Suppressor macrophage treated with lipopolysaccharide for 4 hours (primary cell): ENCODE measurements at regions not wholly inside any gene's neighbourhood (a gene's known extent, or its start where the extent isn't known, plus 50 kb on each side); places are given as distances from the start of the nearest gene placed in this dataset.
A peak's percentile ranks its signal among the peaks of the same experiment; 100 is the strongest.
"Not testable (repeated sequence)": the region's sequence is repeated elsewhere in the genome, so short reads cannot be mapped to it uniquely, and the experiment has no call there.

Experiments
- DNase-seq: peaks from one replicate; pipeline ENCODE4 v3.0.0-alpha.2; 2020

- no peak for DNase-seq
These were observed 503.8 kb downstream of the SETD4 start for GRCh38 chr21:35556536-35556935.

- not testable (repeated sequence) for DNase-seq
These were observed 503.4 kb upstream of the RUNX1 start for GRCh38 chr21:35552483-35552882.

DNA sequence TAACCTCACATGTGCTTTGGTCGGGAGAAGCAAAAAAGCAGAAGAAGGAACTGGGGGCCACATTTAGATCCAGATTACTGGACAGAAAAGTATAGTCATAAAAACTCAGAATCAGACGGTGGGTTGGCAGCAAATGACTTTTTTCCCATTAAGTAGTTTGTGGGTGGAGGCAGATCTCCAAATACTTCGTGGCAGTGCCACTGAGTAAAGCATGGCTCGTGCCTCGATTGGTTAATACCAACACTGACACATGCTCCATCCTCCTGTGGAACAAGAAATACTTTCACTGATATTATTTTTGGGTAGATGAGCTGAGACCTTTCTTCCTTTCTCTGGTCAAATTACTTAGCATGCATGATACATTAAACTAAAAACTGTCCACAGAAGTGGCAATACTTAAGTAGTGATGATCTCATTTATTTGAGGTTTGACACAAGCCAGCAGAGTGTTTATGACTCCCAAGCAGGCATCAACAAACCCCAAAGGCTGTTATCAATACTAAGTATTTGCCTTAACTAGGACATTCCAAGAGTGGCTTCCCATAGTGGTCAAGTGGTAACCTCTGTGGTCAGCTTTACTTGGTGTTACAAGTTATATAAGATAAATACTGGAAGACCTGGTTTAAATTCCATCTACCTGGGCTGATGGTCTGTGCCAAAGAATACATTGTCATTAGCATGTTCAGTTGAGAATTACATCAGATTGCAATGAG is 500.0 kb upstream of the RUNX1 start:
- DNase-seq, result no peak

DNA sequence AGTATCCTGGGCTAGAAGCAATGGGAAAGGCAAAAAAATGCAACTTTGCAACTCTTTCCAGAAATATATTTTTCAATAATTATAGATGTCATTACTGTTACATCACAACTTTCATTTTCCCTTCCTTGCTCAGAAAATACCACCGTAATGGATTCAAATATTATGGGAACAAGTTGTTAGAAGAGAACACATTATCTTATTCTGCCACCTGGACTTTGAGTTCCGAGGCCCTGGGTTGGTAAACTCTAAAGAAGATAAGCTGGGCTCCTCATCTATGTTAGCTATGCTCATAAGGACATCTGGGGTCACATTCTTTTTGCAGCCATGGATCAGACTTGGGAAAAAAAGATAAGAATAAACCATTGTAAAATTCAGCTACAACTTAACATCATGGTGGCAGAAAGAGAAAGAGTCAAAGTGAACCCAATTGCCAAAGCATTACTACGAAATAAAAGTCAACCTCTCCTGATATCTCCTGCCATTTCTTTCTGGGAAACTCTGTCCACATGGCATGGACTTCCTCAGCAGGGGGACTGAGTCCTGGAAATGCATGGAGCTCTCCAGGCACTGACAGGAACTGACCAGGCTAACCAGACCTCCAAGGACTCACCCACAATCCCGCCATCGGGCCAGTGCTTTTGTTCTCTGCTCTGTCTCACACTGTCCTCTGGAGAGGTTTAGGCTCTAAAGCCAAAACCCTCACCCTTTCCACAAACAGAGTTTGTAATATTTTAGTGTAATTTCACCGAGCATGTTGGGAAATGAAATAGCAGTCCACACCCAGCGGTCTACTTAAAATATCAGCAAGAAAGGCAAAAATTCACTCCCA is 499.1 kb upstream of the RUNX1 start:
- no peak for DNase-seq

GRCh38 chr21:35543746-35544145 is 494.6 kb upstream of the RUNX1 start:
- no peak for DNase-seq

- DNase-seq, result no peak
These were observed 492.0 kb upstream of the RUNX1 start for GRCh38 chr21:35540950-35541638.

DNA sequence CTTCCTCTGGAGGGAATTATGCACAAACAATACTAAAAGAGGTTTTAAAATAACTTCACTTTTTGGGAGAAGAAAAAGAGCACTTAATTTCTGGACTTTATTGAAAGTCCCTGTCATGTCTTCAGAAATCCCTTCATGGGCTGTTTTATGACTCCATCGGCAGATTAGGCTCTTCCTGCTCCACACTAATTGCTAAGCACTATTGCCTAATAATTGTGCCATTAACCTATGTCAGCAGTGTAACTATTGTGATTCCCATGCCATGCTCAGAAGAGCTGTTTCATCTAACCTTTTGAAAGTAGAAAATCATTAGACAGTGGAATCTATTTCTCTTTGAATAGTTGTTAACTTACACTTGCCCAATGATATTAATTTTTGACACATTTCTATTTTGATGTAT is 489.3 kb upstream of the RUNX1 start:
- no peak for DNase-seq

DNA sequence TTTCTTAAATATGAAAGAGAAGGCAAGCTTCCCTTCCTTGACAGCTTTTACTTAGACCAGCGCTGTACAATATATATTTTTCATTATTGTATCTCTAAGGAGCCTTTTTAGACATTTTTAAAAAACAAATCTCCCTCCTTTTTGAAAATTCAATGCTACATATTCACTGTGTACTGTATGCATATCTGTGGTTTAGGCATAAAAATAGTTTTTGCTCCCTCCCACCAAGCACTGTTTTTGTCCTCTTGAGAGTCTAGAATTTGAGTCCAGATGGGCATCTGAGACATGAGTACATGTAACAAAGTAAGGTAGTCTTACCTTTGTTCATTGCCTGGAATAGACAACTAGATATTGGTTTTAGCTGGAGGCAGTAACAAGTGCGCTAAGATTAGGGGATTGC is 488.5 kb upstream of the RUNX1 start:
- DNase-seq, result no peak

DNA sequence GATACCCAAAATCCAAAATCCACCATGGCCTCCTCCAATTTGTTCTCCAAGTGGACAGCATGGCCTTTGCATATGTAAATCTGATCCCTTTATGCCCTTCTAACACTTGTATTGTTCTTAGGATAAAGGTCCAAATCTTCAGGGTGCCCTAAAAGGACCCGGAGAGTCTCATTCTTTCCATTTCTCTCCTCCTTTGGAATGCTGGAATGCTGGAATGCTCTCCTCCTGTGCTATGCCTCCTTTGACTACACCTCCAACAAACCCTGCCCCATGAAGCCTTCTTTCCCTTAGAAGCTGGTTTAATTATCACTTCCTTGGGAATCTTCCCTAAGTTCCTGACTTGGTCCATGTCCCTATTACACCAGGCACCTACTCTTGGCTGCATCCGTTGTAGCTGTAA is 484.8 kb upstream of the RUNX1 start:
- DNase-seq, result no peak

- peak; percentile 83 for DNase-seq
These were observed 481.7 kb upstream of the RUNX1 start for GRCh38 chr21:35530766-35531165.

DNA sequence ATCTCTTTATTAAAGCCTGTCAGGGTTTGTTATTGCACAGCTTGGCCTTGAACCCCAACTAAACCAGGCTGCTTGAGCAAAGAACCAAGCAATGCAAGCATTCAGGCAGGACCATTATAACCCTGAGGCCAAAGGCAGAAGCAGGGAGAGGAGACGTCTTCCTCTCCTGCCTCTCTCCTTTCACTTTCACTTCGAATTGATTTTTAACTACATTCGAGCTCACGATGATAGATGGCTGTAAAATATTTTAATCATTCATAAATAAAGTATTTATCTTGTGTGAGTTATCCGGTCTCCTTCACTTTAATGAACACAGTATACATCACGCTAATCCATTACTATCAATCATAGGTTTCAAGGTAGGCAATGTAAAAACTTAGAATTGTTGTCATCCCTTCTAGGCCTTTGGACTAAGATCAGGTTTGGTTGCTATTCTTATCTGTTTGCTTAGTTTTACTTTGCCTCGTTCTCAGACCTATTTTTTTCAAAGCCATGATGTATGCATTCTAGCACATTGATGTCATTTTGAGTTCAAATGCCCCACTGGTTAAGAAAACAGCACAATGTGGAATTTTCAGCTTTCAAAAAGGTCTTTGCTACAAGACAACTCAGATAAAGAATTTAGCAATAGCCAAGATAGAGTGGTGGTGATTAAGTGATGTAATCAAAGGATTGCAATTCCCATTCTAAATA is 480.2 kb upstream of the RUNX1 start:
- DNase-seq, result peak; percentile 58

DNA sequence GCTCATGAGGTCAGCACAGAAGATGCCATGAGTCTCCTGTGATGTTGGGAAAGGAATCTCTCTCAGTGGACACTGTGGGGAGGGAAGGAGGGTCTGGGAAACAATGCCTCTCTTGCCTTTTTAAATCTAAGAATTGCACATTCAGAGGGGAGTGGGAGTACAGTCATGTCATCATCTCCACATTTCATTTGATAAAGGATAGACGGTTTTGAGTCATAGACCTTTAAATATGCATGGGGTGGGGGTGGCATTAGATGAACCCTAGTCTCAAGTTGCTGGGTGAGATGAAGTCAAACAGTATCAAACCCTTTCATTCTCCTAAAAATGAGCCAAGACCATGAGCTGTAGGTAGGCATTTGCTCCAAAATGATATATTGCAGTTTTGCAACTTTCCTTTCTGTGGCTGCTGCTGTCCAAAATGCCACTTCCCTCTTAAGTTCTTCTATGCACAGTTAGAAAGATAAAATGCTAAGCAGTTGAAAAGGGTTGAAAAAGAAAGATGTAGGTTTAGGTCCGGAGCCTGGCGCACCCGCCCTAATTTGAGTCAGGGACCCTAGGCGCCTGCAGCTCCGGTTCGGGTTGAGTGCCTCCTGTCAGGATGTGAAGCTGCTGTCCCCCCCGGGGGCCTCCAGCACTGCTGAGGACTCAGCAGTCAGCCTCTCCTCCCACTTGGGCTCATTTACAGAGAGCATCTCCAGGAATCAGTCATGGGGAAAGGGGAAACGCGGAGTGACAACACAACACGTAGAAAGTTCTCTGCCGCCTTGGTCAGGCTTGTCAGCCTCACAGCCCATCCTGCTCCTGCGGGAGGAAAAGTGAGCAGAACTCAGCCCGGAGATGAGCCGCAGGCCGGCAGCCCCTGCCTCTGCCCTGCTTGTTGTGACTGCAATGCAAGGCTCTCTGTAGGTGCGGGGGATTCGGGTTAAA is 479.3 kb upstream of the RUNX1 start:
- DNase-seq, result peak; percentile 75

GRCh38 chr21:35527358-35527757 is 478.3 kb upstream of the RUNX1 start:
- no peak for DNase-seq

DNA sequence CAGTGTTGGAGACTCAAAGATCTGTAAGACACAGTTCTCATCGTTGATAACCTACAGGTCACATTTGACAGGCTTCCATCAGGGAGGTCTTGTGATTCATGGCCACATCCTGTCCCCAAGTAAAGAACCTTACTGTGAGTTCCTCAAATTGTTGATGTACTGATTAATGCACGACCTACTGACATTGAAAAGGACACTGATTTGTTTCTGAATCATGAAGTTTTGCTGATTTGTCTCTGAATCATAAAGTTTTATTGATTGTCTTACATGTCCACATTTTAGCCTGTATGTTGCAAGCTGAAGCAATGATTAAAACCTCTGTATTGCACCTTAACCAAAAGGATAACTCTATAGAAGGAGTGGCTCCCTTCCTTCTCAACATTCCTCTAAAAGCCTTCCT is 476.3 kb upstream of the RUNX1 start:
- DNase-seq, result peak; percentile 33

- no peak for DNase-seq
These were observed 472.9 kb upstream of the RUNX1 start for GRCh38 chr21:35521852-35522505.

GRCh38 chr21:35521293-35521692 is 472.2 kb upstream of the RUNX1 start:
- DNase-seq, result no peak

DNA sequence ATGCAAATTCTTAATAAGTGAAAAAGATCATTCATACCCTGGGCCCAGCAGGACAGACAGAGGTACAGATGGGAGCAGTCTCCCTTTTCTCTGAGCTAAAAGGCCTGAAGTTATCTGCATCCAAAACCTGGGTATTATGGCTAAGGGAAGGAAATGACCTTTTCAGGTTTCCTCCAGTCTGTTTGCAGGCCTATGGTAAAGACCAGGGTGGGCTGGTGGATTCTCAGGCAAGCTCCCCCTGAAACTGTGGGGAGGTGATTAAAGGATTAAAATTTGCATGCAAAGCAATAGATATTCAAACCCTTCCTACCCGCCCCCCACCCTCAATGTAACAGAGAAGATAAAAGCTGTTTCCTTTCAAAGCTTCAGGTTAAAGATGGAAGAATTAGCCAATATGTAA is 471.8 kb upstream of the RUNX1 start:
- no peak for DNase-seq

- no peak for DNase-seq
These were observed 471.2 kb upstream of the RUNX1 start for GRCh38 chr21:35520302-35520701.

DNA sequence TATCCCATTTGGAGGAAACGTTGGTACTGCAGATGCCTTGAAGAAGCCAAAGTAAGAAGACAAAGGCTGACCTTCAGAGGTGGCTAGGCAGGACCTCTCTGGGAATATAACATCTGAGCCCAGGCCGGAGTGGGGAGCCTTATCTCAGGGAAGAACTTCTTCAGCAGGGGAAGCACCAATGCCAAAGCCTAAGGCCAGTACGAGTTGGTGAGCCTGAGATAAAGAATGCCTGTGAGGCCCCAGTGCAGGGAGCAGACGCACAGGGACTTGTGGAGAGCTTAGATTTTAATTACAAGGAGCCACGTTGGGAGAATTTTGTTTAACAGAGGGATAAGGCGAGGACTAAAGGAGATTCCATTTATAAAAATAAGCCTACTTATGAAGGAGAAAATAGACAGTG is 468.8 kb upstream of the RUNX1 start:
- no peak for DNase-seq

DNA sequence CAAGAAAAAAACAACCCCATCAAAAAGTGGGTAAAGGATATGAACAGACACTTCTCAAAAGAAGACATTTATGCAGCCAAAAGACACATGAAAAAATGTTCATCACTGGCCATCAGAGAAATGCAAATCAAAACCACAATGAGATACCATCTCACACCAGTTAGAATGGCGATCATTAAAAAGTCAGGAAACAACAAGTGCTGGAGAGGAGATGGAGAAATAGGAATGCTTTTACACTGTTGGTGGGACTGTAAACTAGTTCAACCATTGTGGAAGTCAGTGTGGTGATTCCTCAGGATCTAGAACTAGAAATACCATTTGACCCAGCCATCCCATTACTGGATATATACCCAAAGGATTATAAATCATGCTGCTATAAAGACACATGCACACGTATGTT is 467.2 kb upstream of the RUNX1 start:
- not testable (repeated sequence) for DNase-seq

DNA sequence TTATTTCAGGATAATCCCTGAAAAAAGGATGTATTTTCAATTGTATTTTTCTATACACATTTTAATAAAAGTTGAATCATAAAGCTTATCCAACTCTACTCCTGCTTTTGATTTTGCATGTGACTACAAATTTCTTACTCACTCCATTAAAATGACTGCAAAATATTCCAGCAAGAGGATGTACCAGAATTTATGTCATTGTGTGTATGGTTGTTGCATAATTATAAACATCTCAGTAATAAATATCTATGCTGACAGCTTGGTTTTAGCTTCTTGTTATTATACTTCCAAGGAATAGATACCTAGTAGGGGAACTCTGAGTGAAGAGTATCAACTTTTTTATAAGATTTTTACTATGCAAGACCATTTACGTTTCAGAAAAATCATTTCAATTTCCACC is 463.2 kb upstream of the RUNX1 start:
- DNase-seq, result peak; percentile 51
